SJCRH30 (cell line): ENCODE measurements at regions not wholly inside any gene's neighbourhood (a gene's known extent, or its start where the extent isn't known, plus 50 kb on each side); places are given as distances from the start of the nearest gene placed in this dataset.

Experiments
- DNase-seq, 2 experiments: peaks; one replicate each; pipeline ENCODE4 v3.0.0-alpha.2; 2015 to 2020
- H3K27ac ChIP-seq: fragments of 250-450 bp; sonication (Bioruptor Pico); 2 replicates; pipeline ENCODE4 v1.5.1; 2020; ENCODE audit warnings: mild to moderate bottlenecking, moderate library complexity
- H3K27me3 ChIP-seq: fragments of 250-450 bp; sonication (Bioruptor Pico); 2 replicates; pipeline ENCODE4 v1.5.1; 2020; ENCODE audit warnings: mild to moderate bottlenecking, moderate library complexity
- H3K36me3 ChIP-seq: fragments of 250-450 bp; sonication (Bioruptor Pico); 2 replicates; pipeline ENCODE4 v1.5.1; 2020; ENCODE audit warnings: mild to moderate bottlenecking, moderate library complexity
- H3K4me1 ChIP-seq: fragments of 250-450 bp; sonication (Bioruptor Pico); 2 replicates; pipeline ENCODE4 v1.5.1; 2020; ENCODE audit warnings: mild to moderate bottlenecking, moderate library complexity
- H3K4me3 ChIP-seq: fragments of 250-450 bp; sonication (Bioruptor Pico); 2 replicates; pipeline ENCODE4 v1.5.1; 2020; ENCODE audit warnings: mild to moderate bottlenecking, moderate library complexity
- H3K9me3 ChIP-seq: fragments of 250-450 bp; sonication (Bioruptor Pico); replicated peaks from 2 replicates; pipeline ENCODE4 v1.5.1; 2020; ENCODE audit warnings: mild to moderate bottlenecking, moderate library complexity

DNA sequence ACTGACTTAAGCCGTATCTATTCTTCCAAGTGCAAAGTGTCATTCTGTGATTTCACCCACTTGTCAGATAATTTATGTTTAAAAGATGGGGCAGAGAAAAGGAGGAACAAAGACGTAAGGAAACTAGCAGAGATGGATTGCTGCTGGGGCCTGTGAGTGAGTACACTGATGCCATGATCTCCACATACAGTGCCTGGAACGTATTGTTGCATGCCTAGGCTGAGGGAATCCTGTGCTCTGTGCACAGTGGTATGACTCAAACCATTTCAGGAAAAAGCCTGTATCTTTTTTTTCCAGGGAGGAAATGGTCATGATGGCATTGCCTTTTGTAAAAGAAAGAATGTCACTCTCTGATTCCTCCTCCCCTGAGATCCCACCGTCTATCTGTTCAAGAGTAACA is 359.5 kb upstream of the ADAMTS16 start:
- H3K27ac ChIP-seq: no peak overlapping the region

DNA sequence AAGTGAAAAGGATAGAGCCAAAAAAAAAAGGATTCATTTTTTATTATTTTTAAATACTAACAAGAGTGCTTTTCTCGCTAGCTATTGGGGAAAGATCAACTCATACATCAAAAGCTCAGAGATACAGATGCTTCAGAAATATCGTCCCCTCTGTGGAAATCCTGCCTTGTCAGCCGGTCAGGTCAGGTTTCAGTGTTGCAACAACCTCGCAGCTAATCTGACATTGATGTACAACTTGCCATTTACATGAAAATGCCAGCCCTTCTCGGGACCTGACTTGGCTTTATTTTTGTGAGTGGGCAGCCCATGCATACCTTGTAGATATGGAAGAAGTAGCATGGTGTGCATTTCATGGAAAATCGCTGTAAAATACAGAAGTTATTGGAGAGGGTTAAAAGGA is 358.8 kb upstream of the ADAMTS16 start:
- Histone ChIP-seq H3K27ac (no peak overlapping the region), H3K4me1 (no peaks in the 10 kb centered on the region), H3K9me3 (no peaks in the 10 kb centered on the region), H3K27me3 (no peaks in the 10 kb centered on the region), H3K36me3 (no peaks in the 10 kb centered on the region), H3K4me3 (no peak overlapping the region)
- DNase-seq: no peak

More for the DNA sequence above, 359.5 kb upstream of the ADAMTS16 start:
- Histone ChIP-seq H3K4me3 (no peak overlapping the region), H3K9me3 (no peaks in the 10 kb centered on the region), H3K4me1 (no peaks in the 10 kb centered on the region), H3K27me3 (no peaks in the 10 kb centered on the region), H3K36me3 (no peaks in the 10 kb centered on the region)
- no peak for DNase-seq

DNA sequence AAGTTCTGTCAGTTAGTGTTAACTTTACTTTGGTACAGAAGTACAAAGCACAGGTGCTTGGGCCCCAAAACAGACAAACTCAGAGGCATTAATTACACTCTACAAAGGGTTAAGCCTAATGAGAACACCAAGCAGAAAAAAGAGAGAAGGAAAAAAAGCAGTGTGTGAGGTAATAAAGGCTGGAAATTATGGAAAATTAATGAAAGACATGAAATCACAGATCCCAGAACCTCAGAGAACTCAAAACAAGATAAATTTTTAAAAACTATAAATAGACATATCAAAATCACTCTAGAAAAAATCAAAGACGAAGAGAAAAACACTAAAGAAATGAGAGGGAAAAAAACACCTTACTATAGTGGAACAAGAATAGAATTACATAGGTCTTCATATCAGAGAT is 354.2 kb upstream of the ADAMTS16 start:
- Histone ChIP-seq H3K36me3 (no peaks in the 10 kb centered on the region), H3K9me3 (no peaks in the 10 kb centered on the region), H3K27me3 (no peaks in the 10 kb centered on the region), H3K4me1 (no peaks in the 10 kb centered on the region), H3K4me3 (no peak overlapping the region), H3K27ac (no peak overlapping the region)
- DNase-seq: no peak

DNA sequence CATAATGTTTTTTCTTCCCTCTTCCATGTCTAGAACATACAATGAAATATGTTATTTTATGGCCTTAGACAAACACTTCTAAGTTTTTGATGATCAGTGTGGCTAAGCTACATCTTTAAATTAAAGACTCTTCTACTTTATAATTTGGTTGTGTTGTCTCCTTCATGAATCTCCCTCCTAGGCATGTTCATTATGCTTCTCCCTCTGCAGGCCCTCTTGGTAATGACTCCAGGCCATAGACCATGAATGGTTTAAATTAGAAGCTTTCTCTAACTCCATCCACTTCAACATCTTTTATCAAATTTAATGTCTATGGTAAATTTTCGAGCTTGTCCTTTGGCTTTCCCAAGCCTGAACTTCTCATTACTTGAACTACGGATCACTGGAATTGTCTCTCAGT is 342.7 kb upstream of the ADAMTS16 start:
- no peak overlapping the region for H3K4me3 ChIP-seq
- H3K9me3 ChIP-seq: no peaks in the 10 kb centered on the region
- H3K27ac ChIP-seq: no peak overlapping the region
- DNase-seq: no peak
- no peaks in the 10 kb centered on the region for H3K27me3 ChIP-seq
- no peaks in the 10 kb centered on the region for H3K4me1 ChIP-seq
- H3K36me3 ChIP-seq: no peaks in the 10 kb centered on the region

DNA sequence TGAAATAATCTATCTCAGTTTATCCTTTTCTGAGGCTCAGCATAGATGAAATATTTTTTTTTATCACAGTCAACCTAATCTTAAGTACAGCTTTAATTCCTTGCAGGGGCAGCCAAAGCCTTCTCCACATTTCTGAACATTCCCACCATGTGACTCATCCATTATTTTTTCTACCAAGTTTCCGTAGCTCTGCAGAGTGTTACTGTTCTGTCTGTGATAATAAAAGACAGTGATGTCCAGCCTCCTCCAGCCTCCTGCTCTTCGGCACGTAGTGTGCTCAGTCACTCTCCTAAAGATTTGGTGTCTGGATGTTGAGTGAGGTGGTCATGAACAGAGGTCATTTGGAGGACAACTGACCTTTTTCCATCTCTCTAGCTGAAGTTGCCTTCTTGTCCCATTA is 338.1 kb upstream of the ADAMTS16 start:
- H3K27me3 ChIP-seq: no peaks in the 10 kb centered on the region
- no peaks in the 10 kb centered on the region for H3K9me3 ChIP-seq
- no peak for DNase-seq
- H3K36me3 ChIP-seq: no peaks in the 10 kb centered on the region
- H3K4me1 ChIP-seq: no peaks in the 10 kb centered on the region
- H3K4me3 ChIP-seq: no peak overlapping the region
- H3K27ac ChIP-seq: no peak overlapping the region

DNA sequence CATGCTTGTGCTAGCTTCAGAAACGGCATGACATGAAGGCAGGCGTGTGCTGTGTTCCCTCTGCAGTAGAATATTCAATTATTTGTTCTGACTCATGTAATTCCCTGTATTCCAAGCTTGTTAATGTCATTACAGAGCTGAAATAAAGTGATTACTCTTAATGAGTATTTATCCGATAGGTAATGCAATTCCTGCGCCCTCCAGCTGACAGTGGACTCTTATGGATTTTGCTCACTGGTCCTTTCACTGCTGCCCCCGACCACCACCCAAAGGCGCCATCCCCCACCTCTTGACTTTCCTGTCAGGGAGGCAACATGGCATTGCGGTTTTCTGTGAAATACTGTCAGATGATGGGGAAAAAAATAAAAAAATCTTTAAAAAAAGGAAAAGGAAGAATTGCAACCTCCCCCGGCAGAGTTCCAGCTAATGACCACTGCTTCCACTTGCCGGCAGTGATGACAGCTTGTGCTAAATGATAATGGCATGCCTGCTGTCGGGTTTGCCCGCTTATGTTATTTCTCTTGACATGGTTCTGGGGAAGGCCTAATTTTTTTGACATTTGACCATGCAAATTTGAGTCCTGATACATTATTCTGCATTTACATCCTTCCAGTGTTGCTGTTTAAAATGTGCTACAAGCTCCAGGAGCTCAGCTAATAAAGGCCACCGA is 335.3 kb upstream of the ADAMTS16 start:
- Histone ChIP-seq H3K36me3 (no peaks in the 10 kb centered on the region), H3K27me3 (no peaks in the 10 kb centered on the region), H3K27ac (no peak overlapping the region), H3K9me3 (no peaks in the 10 kb centered on the region), H3K4me3 (no peak overlapping the region), H3K4me1 (no peaks in the 10 kb centered on the region)
- no peak for DNase-seq

DNA sequence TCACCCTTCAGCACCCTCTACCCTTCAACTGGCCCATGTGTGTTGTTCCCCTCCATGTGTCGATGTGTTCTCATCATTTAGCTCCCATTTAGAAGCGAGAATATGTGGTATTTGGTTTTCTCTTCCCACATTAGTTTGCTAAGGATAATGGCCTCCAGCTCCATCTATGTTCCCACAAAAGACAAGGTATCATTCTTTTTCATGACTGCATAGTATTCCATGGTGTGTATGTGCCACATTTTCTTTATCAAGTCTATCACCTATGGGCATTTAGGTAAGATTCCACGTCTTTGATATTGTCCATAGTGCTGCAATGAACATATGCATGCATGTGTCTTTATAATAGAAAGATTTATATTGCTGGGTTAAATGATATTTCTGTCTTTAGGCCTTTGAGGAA is 325.1 kb upstream of the ADAMTS16 start:
- H3K4me1 ChIP-seq: no peaks in the 10 kb centered on the region
- H3K4me3 ChIP-seq: no peak overlapping the region
- no peak overlapping the region for H3K27ac ChIP-seq
- no peak for DNase-seq
- no peaks in the 10 kb centered on the region for H3K36me3 ChIP-seq
- H3K27me3 ChIP-seq: no peaks in the 10 kb centered on the region
- no peaks in the 10 kb centered on the region for H3K9me3 ChIP-seq

DNA sequence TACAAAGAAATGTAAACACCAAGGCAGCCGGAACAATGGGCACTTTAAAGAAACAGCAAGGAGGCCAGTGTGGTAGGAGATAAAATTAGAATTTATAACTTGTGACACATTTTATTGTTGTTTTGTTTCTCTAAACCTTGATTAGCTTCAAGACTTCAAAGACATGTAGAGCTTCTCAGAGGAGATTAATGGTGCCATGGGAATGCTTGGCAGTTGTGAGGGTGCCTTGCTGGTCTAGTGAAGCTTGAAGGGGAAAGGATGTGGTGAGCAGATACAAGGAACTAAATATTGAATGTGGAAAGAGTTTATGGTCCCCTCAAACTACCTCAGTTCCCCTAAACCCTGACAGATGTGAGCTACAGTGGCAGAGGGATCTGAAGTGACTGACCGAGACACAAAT is 322.4 kb upstream of the ADAMTS16 start:
- no peak for DNase-seq
- Histone ChIP-seq H3K4me3 (no peak overlapping the region), H3K27ac (no peak overlapping the region), H3K27me3 (no peaks in the 10 kb centered on the region), H3K4me1 (no peaks in the 10 kb centered on the region), H3K36me3 (no peaks in the 10 kb centered on the region), H3K9me3 (no peaks in the 10 kb centered on the region)

DNA sequence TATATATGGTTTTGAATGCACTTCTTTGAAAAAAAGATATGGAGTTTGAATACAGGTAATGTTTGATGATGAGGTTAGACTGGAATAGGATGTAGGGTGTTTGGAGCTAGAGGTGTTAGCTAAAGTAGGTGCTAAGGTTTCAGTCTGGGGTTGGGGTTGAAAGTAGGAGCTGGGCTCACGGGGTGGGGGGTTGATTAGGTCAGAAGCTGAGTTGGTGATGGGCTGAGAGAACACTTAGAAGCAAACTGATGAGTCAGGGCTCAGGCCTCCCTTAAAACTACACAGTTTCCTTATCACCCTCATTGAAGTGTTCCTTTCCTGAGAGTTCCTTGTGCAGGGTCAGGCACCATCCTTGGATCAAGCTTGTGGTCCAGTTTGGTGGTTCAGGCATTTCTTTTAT is 308.8 kb upstream of the ADAMTS16 start:
- DNase-seq: no peak
- no peaks in the 10 kb centered on the region for H3K36me3 ChIP-seq
- H3K27ac ChIP-seq: no peak overlapping the region
- H3K4me3 ChIP-seq: no peak overlapping the region
- no peaks in the 10 kb centered on the region for H3K4me1 ChIP-seq
- no peaks in the 10 kb centered on the region for H3K27me3 ChIP-seq
- no peaks in the 10 kb centered on the region for H3K9me3 ChIP-seq

DNA sequence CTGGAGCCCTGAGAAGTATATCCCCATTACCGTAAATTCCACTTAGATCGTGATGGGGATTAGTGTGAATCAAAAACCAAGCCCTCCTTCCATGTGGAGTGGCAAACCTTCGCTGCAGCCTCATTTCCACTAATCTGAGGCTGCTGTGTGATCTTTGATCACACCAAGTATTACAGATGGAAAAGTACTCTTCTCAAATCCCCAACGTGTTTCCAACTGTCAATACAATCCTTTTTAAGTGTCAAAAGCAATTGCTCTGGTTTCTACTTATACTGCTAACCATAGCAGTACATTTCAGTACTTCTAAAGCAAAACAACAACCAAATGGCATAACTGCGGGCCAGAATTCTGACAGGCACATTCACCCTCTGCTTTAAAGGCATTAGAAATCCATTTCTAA is 307.7 kb upstream of the ADAMTS16 start:
- H3K27me3 ChIP-seq: no peaks in the 10 kb centered on the region
- H3K4me1 ChIP-seq: no peaks in the 10 kb centered on the region
- H3K4me3 ChIP-seq: no peak overlapping the region
- no peak overlapping the region for H3K27ac ChIP-seq
- H3K9me3 ChIP-seq: no peaks in the 10 kb centered on the region
- DNase-seq: no peak
- no peaks in the 10 kb centered on the region for H3K36me3 ChIP-seq

DNA sequence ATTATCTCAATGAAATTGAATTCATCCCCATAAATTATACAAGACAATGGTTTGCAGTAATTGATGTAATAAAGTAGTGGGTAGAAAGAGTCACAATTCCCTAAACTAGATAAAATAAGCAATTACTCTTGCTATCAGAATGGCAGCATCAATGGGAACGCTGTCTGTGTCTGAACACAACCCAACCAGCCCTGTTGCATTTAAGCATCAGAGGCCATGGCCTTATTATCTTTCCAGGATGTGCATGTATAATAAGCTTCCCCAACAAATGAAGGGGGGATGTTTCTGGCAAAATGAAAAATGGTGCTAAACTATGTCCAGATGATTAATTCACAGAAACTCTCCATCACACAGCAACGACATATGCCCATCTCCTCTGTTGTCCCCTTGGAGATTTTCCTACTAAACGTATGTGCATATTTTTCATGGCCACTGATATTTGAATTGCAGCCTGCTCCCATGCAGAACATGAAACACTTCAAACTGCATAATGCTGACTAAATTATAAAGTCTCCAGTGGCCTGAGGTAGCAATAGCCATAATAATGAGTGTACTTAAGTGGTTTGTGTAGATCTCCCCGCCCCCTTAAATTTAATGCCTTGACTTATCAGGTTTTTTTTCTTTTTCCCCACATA is 306.9 kb upstream of the ADAMTS16 start:
- H3K27me3 ChIP-seq: no peaks in the 10 kb centered on the region
- no peak for DNase-seq
- no peaks in the 10 kb centered on the region for H3K36me3 ChIP-seq
- H3K4me1 ChIP-seq: no peaks in the 10 kb centered on the region
- no peaks in the 10 kb centered on the region for H3K9me3 ChIP-seq
- H3K27ac ChIP-seq: no peak overlapping the region
- no peak overlapping the region for H3K4me3 ChIP-seq

DNA sequence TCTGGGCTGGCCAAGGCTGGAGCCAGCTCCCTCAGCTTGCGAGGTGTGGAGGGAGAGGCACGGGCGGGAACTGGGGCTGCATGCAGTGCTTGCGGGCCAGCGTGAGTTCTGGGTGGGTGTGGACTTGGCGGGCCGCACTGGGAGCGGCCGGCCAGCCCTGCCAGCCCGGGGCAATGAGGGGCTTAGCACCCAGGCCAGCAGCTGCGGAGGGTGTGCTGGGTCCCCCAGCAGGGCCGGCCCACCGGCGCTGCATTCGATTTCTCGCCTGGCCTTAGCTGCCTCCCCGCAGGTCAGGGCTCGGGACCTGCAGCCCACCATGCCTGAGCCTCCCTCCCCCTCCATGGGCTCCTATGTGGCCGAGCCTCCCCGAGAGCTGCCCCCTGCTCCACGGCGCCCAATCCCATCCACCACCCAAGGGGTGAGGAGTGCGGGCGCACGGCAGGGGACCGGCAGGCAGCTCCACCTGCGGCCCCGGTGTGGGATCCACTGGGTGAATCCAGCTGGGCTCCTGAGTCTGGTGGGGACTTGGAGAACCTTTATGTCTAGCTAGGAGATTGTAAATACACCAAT is 302.6 kb upstream of the ADAMTS16 start:
- no peaks in the 10 kb centered on the region for H3K4me1 ChIP-seq

DNA sequence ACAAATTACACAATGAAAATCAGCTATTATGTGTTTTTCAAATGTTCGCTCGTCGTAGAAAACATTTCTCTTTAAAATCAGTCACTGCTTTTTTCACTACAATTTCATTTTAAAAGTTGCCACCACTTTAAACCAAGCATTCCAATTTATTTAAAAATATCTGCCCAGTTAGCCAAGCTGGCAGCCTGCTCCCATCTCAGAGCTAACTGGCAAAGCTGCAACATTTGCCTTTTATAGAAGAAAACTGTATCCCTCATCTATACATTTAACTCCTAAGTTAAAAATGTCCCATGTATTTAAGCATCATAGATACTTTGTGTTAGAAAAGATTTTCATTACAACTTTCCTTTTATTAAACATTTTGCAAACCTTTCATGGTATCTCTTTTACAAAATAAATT is 294.9 kb upstream of the ADAMTS16 start:
- Histone ChIP-seq H3K4me1 (no peaks in the 10 kb centered on the region), H3K36me3 (no peaks in the 10 kb centered on the region), H3K9me3 (no peaks in the 10 kb centered on the region), H3K27ac (no peak overlapping the region), H3K27me3 (no peaks in the 10 kb centered on the region), H3K4me3 (no peak overlapping the region)
- no peak for DNase-seq

More for the DNA sequence above, 302.6 kb upstream of the ADAMTS16 start:
- no peak overlapping the region for H3K27ac ChIP-seq
- H3K27me3 ChIP-seq: no peaks in the 10 kb centered on the region
- no peak for DNase-seq
- no peak overlapping the region for H3K4me3 ChIP-seq
- H3K36me3 ChIP-seq: no peaks in the 10 kb centered on the region
- H3K9me3 ChIP-seq: no peaks in the 10 kb centered on the region

DNA sequence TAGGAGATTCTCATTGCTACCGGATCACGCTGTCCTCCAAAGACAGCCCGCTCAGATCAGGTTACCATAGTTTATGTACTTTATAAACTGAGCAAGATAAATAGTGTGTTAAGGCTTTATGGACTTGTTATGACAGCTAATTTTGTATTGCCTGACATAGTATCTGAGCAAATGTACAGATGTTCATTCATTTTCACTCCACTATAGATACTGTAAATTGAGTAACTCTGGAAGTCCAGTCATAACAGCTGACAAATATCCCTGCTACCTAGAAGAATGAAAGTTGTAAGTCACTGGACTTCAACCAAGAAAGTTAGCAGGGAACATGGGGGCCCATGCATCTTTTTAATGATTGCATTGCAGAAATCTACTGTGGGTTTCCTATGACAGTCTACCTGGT is 292.4 kb upstream of the ADAMTS16 start:
- Histone ChIP-seq H3K27me3 (no peaks in the 10 kb centered on the region), H3K9me3 (no peaks in the 10 kb centered on the region), H3K27ac (no peak overlapping the region), H3K4me1 (no peaks in the 10 kb centered on the region), H3K36me3 (no peaks in the 10 kb centered on the region), H3K4me3 (no peak overlapping the region)
- no peak for DNase-seq

DNA sequence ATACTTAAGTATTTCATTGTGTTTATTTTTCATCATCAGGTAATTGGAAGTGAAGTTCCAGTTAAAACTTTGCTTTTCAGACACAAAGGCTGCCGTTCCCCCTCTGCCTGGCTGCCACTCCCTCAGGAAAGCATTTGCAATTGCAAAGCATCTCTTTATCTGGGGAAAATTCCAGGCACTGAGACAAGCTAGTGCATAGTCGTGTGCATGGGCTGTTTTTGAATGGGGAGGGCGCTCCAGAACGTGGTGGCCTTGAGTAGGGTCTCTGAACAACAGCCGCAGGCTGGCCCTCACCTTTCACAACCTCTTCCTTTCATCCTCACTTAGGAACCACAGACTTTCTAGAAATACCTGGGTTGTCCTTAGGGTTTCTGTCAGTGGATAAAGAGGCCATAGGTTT is 285.1 kb upstream of the ADAMTS16 start:
- H3K36me3 ChIP-seq: no peaks in the 10 kb centered on the region
- no peak overlapping the region for H3K4me3 ChIP-seq
- no peak overlapping the region for H3K27ac ChIP-seq
- no peak for DNase-seq
- H3K9me3 ChIP-seq: no peaks in the 10 kb centered on the region
- H3K27me3 ChIP-seq: no peaks in the 10 kb centered on the region
- H3K4me1 ChIP-seq: no peaks in the 10 kb centered on the region

DNA sequence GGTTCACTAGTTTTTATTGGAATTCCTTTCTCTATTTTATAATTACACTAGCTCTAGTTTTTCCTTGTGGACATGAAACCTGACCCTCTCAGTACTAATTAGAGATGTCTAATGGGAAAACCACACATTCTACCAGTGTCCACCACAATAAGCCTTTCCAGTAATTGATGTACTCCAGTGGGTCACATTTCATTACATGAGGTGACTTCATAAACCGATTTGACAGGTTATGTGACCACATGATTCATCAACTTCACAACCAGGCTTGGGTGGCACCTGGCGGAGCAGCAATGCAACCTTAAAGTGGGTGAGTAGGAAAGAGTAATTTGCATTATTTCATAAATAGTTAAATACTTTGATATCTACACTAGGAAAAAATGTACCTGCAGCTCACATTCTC is 284.2 kb upstream of the ADAMTS16 start:
- Histone ChIP-seq H3K9me3 (no peaks in the 10 kb centered on the region), H3K27me3 (no peaks in the 10 kb centered on the region)

More for the DNA sequence above, 284.2 kb upstream of the ADAMTS16 start:
- no peak overlapping the region for H3K27ac ChIP-seq
- DNase-seq: no peak
- H3K4me1 ChIP-seq: no peaks in the 10 kb centered on the region
- H3K36me3 ChIP-seq: no peaks in the 10 kb centered on the region
- H3K4me3 ChIP-seq: no peak overlapping the region
